Peyer's patch (tissue), 4 donors: ENCODE measurements at regions not wholly inside any gene's neighbourhood (a gene's known extent, or its start where the extent isn't known, plus 50 kb on each side); places are given as distances from the start of the nearest gene placed in this dataset.

ENCODE experiments used
- CTCF ChIP-seq, 6 experiments: fragments of 450-650 bp in 4 of 6; fragments of 200-600 bp in 2 of 6; sonication (generic) in 1 of 6; IDR thresholded peaks; one replicate each; pipeline ENCODE4 v1.5.1; 2017 to 2019; ENCODE audit warnings: antibody characterized with exemption in 6 of 6, mild to moderate bottlenecking in 3 of 6, moderate library complexity in 1 of 6
- POLR2A ChIP-seq, 2 donors: fragments of 450-650 bp; IDR thresholded peaks; one replicate each; pipeline ENCODE4 v1.5.1; 2017; ENCODE audit warnings: antibody characterized with exemption in 2 of 2, mild to moderate bottlenecking in 2 of 2, moderate library complexity in 2 of 2

DNA sequence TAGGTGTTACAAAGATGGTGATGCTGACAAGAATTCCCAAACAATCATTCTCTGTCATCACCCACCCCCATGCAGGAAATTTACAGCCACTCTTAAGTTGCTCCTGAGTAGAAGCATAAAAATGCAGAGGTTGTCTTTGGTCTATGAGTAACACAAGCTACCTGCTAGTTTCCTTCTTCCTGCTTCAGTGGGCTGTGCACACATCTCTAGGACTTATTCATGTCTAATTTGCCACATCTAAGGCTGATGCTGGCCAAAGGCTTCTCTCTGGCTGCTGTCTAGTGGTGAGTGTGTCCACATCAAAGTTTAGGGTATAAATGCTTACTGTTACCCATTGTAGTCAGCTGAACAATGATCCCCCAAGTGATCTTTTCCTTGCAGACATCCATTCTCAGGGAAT, 662.5 kb downstream of the TYW1 start:
- TF ChIP-seq CTCF (IDR thresholded peaks at IDR 0.05) (no peak), POLR2A (IDR thresholded peaks at IDR 0.05) (no peak)
